Duodenal mucosa (tissue), 2 donors: ENCODE measurements at regions not wholly inside any gene's neighbourhood (a gene's known extent, or its start where the extent isn't known, plus 50 kb on each side); places are given as distances from the start of the nearest gene placed in this dataset.

Source experiments
- H3K27ac ChIP-seq: one replicate; pipeline ENCODE4 v1.7.0; 2013; ENCODE audit warnings: low read depth, low read length
- H3K27me3 ChIP-seq, 2 donors: one replicate each; pipeline ENCODE4 v1.7.0; 2013; ENCODE audit warnings: low read length in 2 of 2, control low read depth in 1 of 2; ENCODE audit not compliant: insufficient read depth in 2 of 2, control insufficient read depth in 1 of 2
- H3K36me3 ChIP-seq, 2 donors: one replicate each; pipeline ENCODE4 v1.7.0; 2013; ENCODE audit warnings: low read length in 2 of 2, control low read depth in 1 of 2; ENCODE audit not compliant: insufficient read depth in 2 of 2, control insufficient read depth in 1 of 2
- H3K4me1 ChIP-seq, 2 donors: one replicate each; pipeline ENCODE4 v1.7.0; 2013; ENCODE audit warnings: low read length in 2 of 2, control low read depth in 1 of 2; ENCODE audit not compliant: insufficient read depth in 2 of 2, control insufficient read depth in 1 of 2
- H3K4me3 ChIP-seq, 2 donors: one replicate each; pipeline ENCODE4 v1.7.0; 2013; ENCODE audit warnings: low read length in 2 of 2, low read depth in 1 of 2
- H3K9ac ChIP-seq, 2 donors: one replicate each; pipeline ENCODE4 v1.7.0; 2013; ENCODE audit warnings: low read length in 2 of 2, low read depth in 1 of 2
- H3K9me3 ChIP-seq, 2 donors: one replicate each; pipeline ENCODE4 v1.7.0; 2013; ENCODE audit warnings: low read length in 2 of 2, control low read depth in 1 of 2; ENCODE audit not compliant: control insufficient read depth in 1 of 2

DNA sequence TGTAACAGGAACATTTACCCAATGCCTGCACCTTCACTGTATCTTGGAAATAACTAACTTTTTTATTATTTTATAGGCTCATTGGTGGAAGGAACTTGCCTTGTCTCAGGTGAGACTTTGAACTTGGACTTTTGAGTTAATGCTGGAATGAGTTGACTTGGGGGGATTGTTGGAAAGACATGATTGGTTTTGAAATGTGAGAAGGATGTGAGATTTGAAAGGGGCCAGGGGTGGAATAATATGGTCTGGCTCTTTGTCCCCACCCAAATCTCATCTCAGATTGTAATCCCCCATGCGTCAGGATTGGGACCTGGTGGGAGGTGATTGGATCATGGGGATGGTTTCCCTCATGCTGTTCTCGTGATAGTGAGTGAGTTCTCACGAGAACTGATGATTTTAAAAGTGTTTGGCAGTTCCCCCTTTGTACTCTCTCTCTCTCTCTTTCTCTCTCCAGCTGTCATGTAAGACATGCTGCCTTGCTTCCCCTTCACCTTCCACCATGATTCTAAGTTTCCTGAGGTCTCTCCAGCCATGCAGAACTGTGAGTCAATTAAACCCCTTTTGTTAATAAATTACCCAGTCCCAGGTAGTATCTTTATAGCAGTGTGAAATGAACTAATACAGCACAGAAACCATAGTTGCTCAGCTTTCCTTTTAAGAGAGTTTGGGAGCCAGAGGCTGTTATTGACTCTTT lies 244.1 kb downstream of the BTG1 start:
- Histone ChIP-seq H3K4me3 (no peak overlapping the region), H3K27me3 (no peaks in the 10 kb centered on the region), H3K4me1 (peaks cover 0 to 11% of the 10 kb centered on the region in 2 donors), H3K36me3 (no peaks in the 10 kb centered on the region), H3K27ac (no peak overlapping the region), H3K9ac (no peak overlapping the region), H3K9me3 (peaks cover 4 to 9% of the 10 kb centered on the region in 2 donors)

DNA sequence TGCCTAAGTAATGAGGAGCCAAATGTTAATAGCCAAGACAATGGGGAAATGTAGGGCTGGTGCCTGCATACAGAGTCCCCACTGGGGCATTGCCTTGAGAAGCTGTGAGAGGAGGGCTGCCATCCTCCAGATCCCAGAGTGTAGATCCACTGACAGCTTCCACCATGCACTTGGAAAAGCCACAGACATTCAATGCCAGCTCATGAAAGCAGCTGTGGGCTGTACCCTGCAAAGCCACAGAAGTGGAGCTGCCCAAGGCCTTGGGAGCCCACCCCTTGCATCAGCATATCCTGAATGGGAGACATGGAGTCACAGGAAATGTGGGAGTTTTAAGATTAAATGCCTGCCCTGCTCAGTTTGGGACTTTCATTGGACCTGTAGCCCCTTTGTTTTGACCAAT lies 244.7 kb downstream of the BTG1 start:
- H3K4me1 ChIP-seq: peaks cover 0 to 11% of the 10 kb centered on the region in 2 donors
- H3K27ac ChIP-seq: no peak overlapping the region
- peaks cover 4 to 9% of the 10 kb centered on the region in 2 donors for H3K9me3 ChIP-seq
- H3K36me3 ChIP-seq: no peaks in the 10 kb centered on the region
- no peaks in the 10 kb centered on the region for H3K27me3 ChIP-seq
- H3K4me3 ChIP-seq: no peak overlapping the region
- H3K9ac ChIP-seq: no peak overlapping the region

DNA sequence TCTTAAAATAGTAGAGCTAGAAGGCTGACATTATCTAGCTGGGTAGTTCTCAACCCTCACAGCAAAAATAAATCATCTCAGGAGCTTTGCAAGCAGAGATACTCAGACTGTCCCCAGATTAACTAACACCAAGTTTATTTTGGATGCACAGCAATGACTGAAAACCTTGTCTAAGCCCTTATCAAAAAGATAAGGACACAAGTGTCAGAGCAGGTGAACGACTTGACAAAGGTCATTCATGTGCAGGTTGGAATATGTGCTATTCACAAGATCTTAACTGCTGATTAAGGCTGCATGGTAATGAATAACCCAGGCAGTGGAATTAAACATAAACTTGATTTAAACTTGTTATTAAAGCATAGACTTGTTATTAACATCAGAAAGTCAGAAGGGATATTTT lies 246.6 kb downstream of the BTG1 start:
- Histone ChIP-seq H3K4me3 (peak overlapping the region in 1 of 2 donors; percentile 3), H3K27ac (no peak overlapping the region), H3K27me3 (no peaks in the 10 kb centered on the region), H3K36me3 (no peaks in the 10 kb centered on the region), H3K9ac (no peak overlapping the region), H3K9me3 (peaks cover 4 to 9% of the 10 kb centered on the region in 2 donors), H3K4me1 (peaks cover 0 to 11% of the 10 kb centered on the region in 2 donors)

DNA sequence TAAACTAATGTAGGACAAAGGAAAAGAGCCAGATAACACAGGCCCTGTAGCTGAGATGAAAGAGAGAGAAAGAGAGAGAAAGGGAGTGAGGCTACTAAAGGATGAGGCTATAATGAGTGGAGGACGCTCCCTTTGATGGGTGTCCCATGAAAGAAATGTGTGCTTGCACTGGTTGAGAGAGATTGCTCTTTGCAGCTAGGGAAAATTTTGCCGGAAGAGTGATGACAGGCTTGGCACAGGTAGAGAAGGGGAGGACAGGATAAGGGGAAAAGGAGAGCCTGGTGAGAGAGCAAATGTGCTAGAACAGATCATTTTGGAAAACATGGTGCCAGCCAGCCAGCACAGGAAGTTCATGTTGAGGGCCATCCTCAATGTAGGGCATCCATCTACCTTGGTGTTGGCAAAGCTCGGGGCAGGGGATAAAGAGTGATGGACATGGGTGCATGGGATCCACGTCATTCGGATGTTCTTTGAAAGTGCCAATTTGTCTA lies 248.6 kb downstream of the BTG1 start:
- H3K27me3 ChIP-seq: no peaks in the 10 kb centered on the region
- no peak overlapping the region for H3K27ac ChIP-seq
- no peaks in the 10 kb centered on the region for H3K36me3 ChIP-seq
- peaks cover 0 to 11% of the 10 kb centered on the region in 2 donors for H3K4me1 ChIP-seq
- H3K9me3 ChIP-seq: no peaks in the 10 kb centered on the region
- no peak overlapping the region for H3K9ac ChIP-seq
- no peak overlapping the region for H3K4me3 ChIP-seq

DNA sequence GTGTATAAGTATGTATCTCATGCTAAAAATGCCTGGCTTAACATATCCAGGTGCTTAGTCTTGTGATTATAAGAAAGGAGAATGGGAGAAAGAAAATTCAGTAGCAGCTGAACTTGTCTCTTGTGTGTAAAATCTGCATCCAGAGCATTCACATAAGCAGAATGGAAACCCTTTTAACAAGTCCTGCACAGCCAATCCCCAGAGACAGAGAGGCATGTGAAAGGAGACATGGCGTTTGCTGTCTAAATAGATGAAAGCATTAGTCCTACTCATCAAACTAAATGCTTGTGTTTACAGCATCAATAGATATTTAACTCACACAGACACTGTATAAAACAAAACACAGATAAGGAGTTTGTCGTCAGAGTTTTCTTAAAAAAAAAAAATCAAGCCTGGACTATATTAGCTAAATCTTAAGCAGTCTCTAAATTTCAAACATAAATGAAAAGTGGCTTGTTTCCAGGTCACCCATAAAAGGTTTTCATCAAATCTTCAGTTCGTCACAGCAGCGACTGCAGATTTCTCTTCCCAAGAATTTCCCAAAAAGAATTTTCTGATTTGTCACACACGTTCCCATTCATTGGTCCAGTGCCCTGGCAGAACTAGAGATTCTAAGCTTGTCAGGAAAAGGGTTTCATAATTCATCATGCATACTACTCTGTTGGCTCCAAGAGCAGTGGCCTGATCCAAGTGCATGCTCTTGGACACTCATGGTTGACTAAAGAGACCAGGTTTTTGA lies 249.2 kb downstream of the BTG1 start:
- no peaks in the 10 kb centered on the region for H3K9me3 ChIP-seq
- no peaks in the 10 kb centered on the region for H3K36me3 ChIP-seq
- H3K4me1 ChIP-seq: peaks cover 0 to 11% of the 10 kb centered on the region in 2 donors
- no peak overlapping the region for H3K4me3 ChIP-seq
- no peaks in the 10 kb centered on the region for H3K27me3 ChIP-seq
- H3K27ac ChIP-seq: no peak overlapping the region
- H3K9ac ChIP-seq: no peak overlapping the region

DNA sequence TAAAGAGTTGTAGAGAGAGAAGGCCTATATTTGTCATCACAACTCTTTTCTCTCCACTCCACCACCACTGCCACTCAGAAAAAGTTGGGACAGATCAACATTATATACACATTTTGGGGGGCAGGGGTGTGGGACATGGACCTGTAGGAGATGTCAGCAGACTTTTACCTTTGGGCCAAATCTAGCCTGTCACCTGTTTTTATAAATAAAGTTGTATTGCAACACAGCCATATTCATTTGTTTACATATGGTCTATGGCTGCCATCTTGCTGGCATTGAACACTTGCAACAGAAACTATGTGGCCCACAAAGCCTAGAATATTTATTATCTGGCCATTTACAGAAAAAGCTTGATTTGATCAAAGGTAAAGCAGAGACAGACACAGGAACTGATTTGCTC lies 250.7 kb downstream of the BTG1 start:
- Histone ChIP-seq H3K4me3 (no peak overlapping the region), H3K27ac (no peak overlapping the region), H3K9ac (no peak overlapping the region), H3K27me3 (no peaks in the 10 kb centered on the region), H3K9me3 (no peaks in the 10 kb centered on the region), H3K4me1 (peaks cover 0 to 7% of the 10 kb centered on the region in 2 donors), H3K36me3 (no peaks in the 10 kb centered on the region)

DNA sequence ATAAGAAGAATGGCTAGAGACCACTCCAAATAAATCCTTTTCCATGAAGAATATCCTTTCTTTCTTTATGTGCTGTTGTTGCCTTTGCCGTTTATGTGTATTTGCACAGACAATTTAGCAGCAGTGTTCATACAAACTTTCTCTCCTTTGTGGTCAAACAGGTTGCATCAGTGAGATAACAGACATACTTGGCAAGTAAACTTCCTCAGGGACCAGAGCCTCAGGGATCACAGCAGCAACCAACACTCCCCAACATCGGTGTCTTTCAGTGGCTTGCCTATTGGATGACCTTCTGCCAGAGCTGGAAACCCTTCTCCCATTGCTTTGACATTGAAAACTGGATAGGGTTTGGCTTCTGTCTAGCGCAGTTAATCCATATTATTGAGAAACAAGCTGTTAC lies 252.2 kb downstream of the BTG1 start:
- H3K4me1 ChIP-seq: peaks cover 0 to 2% of the 10 kb centered on the region in 2 donors
- H3K9ac ChIP-seq: no peak overlapping the region
- no peak overlapping the region for H3K27ac ChIP-seq
- H3K36me3 ChIP-seq: no peaks in the 10 kb centered on the region
- no peaks in the 10 kb centered on the region for H3K9me3 ChIP-seq
- no peaks in the 10 kb centered on the region for H3K27me3 ChIP-seq
- H3K4me3 ChIP-seq: no peak overlapping the region

DNA sequence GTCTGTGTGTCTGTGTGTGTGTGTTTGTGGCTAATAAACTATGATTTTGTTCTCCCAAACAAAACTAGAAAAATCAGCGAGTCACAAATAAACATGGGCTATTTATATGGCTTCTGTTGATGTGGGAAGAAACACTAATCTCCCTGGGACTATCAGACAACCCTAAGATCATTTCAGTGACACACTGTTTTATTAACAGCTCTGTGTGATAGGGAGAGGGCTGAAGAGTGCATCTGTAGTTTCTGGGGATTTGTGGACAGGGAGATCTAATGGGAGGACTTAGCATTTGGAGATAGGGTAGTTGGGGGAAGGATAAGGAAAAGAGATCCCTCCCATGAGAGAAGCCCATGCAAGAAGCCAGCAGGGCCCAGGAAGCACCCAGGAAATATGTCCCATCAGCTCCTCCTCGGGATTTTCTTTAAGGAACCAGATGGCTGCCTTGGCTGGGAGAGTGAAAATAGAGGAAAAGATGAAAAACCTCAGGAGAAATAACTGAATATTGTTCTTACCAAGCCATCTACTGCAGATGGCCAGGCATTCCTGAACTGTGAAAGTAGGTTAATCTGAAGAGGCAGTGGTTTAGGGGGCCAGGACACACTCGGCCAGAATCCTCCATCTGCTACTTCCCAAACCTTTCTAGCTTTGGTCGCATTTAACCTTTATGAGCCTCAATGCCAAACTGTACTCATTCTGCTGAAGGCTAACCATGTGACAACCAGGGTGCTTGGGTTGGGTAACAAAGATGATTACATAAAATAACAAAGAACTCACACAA lies 253.4 kb downstream of the BTG1 start:
- no peaks in the 10 kb centered on the region for H3K36me3 ChIP-seq
- no peaks in the 10 kb centered on the region for H3K9me3 ChIP-seq
- no peaks in the 10 kb centered on the region for H3K4me1 ChIP-seq
- H3K27me3 ChIP-seq: no peaks in the 10 kb centered on the region
- no peak overlapping the region for H3K9ac ChIP-seq
- H3K27ac ChIP-seq: no peak overlapping the region
- no peak overlapping the region for H3K4me3 ChIP-seq

DNA sequence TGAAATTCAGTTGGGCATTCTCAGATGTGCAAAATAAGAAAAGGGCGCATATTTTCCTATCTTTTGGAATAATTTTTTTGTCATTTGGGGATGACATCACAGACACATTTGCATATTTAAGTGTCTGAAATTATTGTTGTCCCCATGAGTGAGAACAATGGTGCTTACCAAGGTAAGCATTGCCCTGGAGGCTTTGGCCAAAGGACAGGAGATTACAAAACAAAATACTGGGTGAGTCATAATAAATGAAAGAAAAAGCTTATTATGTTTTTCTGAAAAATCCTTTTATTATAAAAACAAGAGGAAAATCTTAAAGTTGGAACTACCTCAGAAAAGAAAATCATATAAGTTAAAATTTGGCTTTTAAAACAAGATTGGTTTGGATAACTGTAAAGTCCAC lies 254.9 kb downstream of the BTG1 start:
- Histone ChIP-seq H3K4me3 (no peak overlapping the region), H3K27me3 (no peaks in the 10 kb centered on the region), H3K9me3 (no peaks in the 10 kb centered on the region), H3K4me1 (no peaks in the 10 kb centered on the region), H3K9ac (no peak overlapping the region), H3K27ac (no peak overlapping the region), H3K36me3 (no peaks in the 10 kb centered on the region)

DNA sequence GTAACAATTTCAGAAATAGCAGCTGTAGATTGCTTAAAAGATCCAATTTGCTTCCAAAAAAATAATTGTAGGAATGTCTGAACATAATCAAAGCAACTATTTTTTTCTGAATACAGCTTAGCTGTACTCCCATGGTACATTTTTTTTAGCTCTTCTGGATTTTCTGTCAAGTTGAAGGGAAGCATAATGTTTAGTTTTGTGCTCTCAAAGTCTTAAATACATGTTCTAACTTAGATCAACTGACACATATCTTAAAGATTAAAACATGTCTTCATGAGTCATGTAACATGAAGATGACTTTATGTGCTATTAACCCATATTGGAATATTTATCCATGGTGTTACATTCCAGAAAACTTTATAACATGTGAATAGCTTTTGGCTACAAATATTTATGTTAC lies 255.7 kb downstream of the BTG1 start:
- Histone ChIP-seq H3K27ac (no peak overlapping the region), H3K36me3 (no peaks in the 10 kb centered on the region), H3K4me1 (no peaks in the 10 kb centered on the region), H3K27me3 (no peaks in the 10 kb centered on the region), H3K4me3 (no peak overlapping the region), H3K9ac (no peak overlapping the region), H3K9me3 (no peaks in the 10 kb centered on the region)
